NCI-H1092 (cell line): ENCODE measurements at regions not wholly inside any gene's neighbourhood (a gene's known extent, or its start where the extent isn't known, plus 50 kb on each side); places are given as distances from the start of the nearest gene placed in this dataset.
"Not testable (repeated sequence)": the region's sequence is repeated elsewhere in the genome, so short reads cannot be mapped to it uniquely, and the experiment has no call there.

ENCODE experiments used
- DNase-seq: peaks from one replicate; lab custom pipeline; 2025; lab: John Stamatoyannopoulos, UW

- DNase-seq, result no peak
Observed at GRCh38 chr5:114822436-114822835, 347.3 kb downstream of the TRIM36 start.

- DNase-seq, result no peak
Observed at GRCh38 chr5:114790403-114790792, 379.3 kb downstream of the TRIM36 start.

DNA sequence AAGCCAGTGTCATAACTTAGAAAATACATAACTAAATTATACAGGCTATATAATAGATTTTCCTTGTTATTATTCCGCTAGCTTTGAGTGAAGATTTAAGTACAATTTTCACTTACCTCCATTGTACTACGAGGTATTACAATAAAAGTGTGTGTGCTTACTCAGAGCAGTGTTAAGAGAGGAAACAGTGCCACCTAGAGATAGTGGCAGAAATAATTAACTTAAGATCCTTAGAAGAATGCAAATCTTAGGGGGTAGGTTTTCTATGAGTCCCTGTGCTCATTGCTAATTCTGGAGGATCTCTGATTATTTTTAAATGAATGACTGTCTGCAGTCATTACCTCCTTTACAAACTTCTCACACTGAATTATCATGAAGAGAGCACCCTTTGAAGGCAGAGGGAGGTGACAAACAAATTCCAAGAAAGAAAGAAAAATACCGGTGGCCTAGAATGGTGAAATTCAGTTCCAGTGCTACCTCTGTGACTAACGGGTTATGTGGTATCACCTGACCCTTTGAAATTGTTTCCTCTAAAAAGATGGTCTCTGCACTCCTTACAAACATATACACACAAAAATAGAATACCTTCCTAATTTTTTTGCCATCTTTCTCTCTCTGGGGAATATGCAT, 379.8 kb downstream of the TRIM36 start:
- DNase-seq, result peak; percentile 21

- no peak for DNase-seq
Observed at GRCh38 chr5:114782869-114783268, 386.8 kb downstream of the TRIM36 start.

DNA sequence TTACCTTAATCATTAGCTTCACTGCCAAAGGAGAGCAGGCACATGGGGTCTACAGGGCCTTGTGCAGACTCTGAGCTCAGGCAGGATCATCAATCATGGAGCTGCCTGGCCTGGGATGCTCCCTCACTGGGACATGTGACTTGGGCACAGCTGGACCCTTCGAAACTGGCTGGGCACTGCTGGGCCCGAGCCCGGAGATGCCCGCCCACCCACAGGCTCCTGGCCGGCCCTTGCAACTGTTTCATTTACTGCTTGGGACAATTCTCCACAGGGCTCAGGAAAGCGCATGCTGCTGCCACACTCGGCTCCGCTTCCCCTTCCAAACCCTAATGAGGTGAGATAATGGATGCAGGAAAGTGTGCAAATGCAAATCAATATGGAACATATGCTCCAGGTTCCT, 387.5 kb downstream of the TRIM36 start:
- no peak for DNase-seq

DNA sequence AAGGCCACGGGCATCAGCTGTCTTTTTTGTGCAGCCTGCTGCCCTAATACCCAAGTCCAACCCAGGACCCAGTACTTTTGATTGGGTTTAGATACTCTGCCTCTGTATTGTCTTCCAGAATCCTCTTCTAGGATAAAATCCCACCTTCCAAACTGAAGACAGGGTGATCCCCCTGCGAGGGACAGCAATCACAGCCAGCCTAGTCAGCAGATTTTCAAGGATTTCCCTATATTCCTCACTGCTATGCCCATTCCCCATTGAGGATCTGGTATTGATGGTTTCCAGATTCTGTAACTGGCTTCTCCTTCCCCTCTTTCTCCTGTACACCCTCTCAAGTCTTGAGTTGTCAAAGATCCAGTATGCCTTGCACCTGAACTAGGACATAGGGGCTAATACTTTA, 389.4 kb downstream of the TRIM36 start:
- no peak for DNase-seq

GRCh38 chr5:114744406-114744805, 382.5 kb downstream of the KCNN2 start:
- no peak for DNase-seq

GRCh38 chr5:114734238-114734637, 372.4 kb downstream of the KCNN2 start:
- no peak for DNase-seq

DNA sequence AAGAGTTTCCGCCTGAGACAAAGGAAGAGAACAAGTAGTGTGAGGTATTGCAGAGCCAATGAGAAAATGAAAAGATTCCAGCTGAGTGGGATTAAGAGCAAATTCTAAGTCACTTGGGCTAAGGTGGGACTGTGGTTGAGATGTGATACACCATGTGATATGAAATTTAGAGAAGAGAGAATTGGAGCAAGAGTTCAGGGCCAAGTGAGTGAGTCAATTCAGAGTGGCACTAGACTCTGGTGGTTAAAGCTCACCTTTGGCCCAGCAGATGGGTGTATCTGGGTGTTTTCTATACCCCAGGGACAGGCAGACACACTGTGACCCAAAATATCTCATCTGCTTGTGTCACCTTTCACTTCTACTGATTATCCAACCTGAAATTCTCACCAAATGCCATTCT, 368.1 kb downstream of the KCNN2 start:
- no peak for DNase-seq

GRCh38 chr5:114727358-114727757, 365.5 kb downstream of the KCNN2 start:
- DNase-seq, result peak; percentile 4

GRCh38 chr5:114726131-114726530, 364.3 kb downstream of the KCNN2 start:
- DNase-seq, result no peak

DNA sequence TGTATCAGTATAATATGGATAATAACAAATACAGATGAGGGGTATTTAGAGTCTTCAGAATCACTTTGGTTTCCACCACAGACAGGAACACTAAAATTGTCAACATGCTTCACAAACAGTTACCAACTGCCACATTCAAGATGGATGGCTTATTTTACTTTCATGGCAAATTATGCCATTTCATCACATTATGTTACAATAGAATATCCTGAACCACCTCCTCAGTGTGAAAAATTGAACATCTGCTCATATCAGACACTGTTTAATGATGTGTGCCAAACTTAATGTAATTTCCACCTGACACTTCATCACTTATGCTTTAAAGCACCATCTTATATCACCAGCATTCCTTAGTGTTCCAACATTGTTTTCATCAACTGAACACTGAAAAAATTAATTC, 357.4 kb downstream of the KCNN2 start:
- no peak for DNase-seq

GRCh38 chr5:114716955-114717354, 355.1 kb downstream of the KCNN2 start:
- DNase-seq, result no peak

- not testable (repeated sequence) for DNase-seq
Observed at GRCh38 chr5:114704225-114704893, 342.5 kb downstream of the KCNN2 start.

DNA sequence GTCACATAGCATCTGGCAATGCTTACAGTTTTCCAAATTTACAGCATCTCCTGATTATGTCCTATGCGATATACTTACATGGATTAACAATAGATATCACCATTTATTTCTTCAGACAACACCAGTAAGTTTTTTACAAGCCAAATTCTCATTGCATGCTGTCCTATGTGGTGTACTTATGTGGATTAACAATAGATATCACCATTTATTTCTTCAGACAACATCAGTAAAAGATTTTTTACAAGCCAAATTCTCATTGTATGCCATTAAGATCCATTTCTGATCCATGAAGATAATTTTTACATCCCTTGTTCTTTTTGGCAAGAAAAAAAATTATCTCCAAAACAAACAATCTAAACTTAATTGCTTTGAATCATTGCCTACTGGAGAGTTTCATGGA, 340.9 kb downstream of the KCNN2 start:
- no peak for DNase-seq

GRCh38 chr5:114702136-114702535, 340.3 kb downstream of the KCNN2 start:
- peak; percentile 51 for DNase-seq

- no peak for DNase-seq
Observed at GRCh38 chr5:114700823-114701222, 339.0 kb downstream of the KCNN2 start.

- DNase-seq, result no peak
Observed at GRCh38 chr5:114695292-114695904, 333.5 kb downstream of the KCNN2 start.

- DNase-seq, result no peak
Observed at GRCh38 chr5:114686356-114686755, 324.5 kb downstream of the KCNN2 start.

DNA sequence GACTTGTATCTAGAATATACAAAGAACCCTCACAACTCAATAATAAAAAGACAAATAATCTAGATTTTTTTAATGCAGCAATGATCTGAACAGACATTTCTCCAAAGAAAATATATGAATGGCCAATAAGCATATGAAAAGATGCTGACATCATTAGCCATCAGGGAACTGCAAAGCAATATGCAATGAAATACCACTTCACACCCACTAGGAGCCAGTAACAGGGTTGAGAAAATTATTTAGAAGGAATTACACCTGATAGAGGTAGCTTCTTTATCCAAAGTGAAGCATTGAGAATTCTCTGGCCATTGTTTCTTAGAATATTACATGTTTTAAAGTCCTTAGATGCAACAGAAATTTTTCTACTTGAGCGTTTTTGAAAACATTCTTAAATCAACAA, 316.9 kb downstream of the KCNN2 start:
- DNase-seq, result no peak

GRCh38 chr5:114665551-114665950, 303.7 kb downstream of the KCNN2 start:
- peak; percentile 21 for DNase-seq

- DNase-seq, result no peak
Observed at GRCh38 chr5:114660791-114661190, 298.9 kb downstream of the KCNN2 start.

DNA sequence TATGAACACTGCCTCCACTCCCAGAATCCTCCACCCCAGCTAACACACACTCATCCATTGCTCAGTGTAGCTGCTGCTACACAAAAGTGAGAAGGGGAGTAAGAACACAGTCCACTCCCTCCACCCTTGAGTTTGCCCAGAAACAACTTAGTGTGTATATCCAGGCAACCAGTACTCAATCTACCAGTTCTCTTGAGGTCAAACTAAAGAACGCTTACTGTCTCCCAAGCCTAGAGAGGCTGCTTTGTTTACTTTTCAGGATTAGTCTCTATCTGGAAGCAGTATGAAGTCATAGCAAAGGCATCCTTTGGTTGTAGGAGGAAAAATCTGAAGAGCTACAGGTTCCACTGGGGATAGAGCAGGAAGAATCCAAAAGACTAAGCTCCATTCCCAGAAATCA, 296.3 kb downstream of the KCNN2 start:
- no peak for DNase-seq
